GM23338 (cell line): ENCODE measurements at regions not wholly inside any gene's neighbourhood (a gene's known extent, or its start where the extent isn't known, plus 50 kb on each side); places are given as distances from the start of the nearest gene placed in this dataset.

Experiments
- ATAC-seq: fragments of 200-7000 bp; cut with Tn5 transposase; 3 replicates; pipeline ENCODE4 v1.9.1; 2020
- DNase-seq: peaks from one replicate; pipeline ENCODE4 v3.0.0-alpha.2; 2015; ENCODE audit warnings: low spot score
- H2AFZ ChIP-seq: fragments of 200-600 bp; sonication (generic); 2 replicates; pipeline ENCODE4 v1.8.0; 2016; ENCODE audit warnings: antibody characterized with exemption, mild to moderate bottlenecking, moderate library complexity
- H3F3A ChIP-seq: fragments of 200-600 bp; sonication (generic); replicated peaks from 2 replicates; pipeline ENCODE4 v1.8.0; 2017; ENCODE audit warnings: antibody characterized with exemption, mixed run types, low read depth
- H3K27ac ChIP-seq: fragments of 200-600 bp; sonication (generic); 2 replicates; pipeline ENCODE4 v1.6.1; 2016; ENCODE audit warnings: low read depth
- H3K27me3 ChIP-seq: fragments of 200-600 bp; sonication (generic); 2 replicates; pipeline ENCODE4 v1.8.0; 2016; ENCODE audit warnings: mild to moderate bottlenecking, mixed run types, moderate library complexity; ENCODE audit not compliant: insufficient read depth
- H3K36me3 ChIP-seq: fragments of 200-600 bp; sonication (generic); 2 replicates; pipeline ENCODE4 v1.8.0; 2016; ENCODE audit warnings: mild to moderate bottlenecking; ENCODE audit not compliant: insufficient read depth
- H3K4me1 ChIP-seq: fragments of 200-600 bp; sonication (generic); 2 replicates; pipeline ENCODE4 v1.8.0; 2016; ENCODE audit warnings: mild to moderate bottlenecking, moderate library complexity; ENCODE audit not compliant: insufficient read depth
- H3K4me2 ChIP-seq: fragments of 200-600 bp; sonication (generic); 2 replicates; pipeline ENCODE4 v1.7.1; 2017; ENCODE audit warnings: mixed run types
- H3K4me3 ChIP-seq: fragments of 200-600 bp; sonication (generic); 2 replicates; pipeline ENCODE4 v1.6.1; 2016; ENCODE audit warnings: mixed run types
- H3K79me2 ChIP-seq: fragments of 200-600 bp; sonication (generic); replicated peaks from 2 replicates; pipeline ENCODE4 v1.8.0; 2017; ENCODE audit warnings: mild to moderate bottlenecking; ENCODE audit not compliant: insufficient read depth
- H3K9me2 ChIP-seq: fragments of 200-600 bp; sonication (generic); 2 replicates; pipeline ENCODE4 v1.8.0; 2017; ENCODE audit not compliant: insufficient read depth
- H4K20me1 ChIP-seq: fragments of 200-600 bp; sonication (generic); replicated peaks from 2 replicates; pipeline ENCODE4 v1.8.0; 2017; ENCODE audit warnings: mild to moderate bottlenecking; ENCODE audit not compliant: insufficient read depth
- H3K27ac Mint-ChIP-seq: 2 replicates; pipeline ENCODE4 v1.8.0; 2020; ENCODE audit warnings: inconsistent platforms, mild to moderate bottlenecking, moderate library complexity, mixed read lengths
- H3K27me3 Mint-ChIP-seq: 3 replicates; pipeline ENCODE4 v1.8.0; 2022; ENCODE audit warnings: low read depth, mild to moderate bottlenecking, moderate library complexity, mixed read lengths, inconsistent platforms; ENCODE audit not compliant: insufficient read depth, poor library complexity
- H3K36me3 Mint-ChIP-seq: 3 replicates; pipeline ENCODE4 v1.8.0; 2021; ENCODE audit warnings: low read depth, mild to moderate bottlenecking, inconsistent platforms, moderate library complexity, mixed read lengths
- H3K4me1 Mint-ChIP-seq: 3 replicates; pipeline ENCODE4 v1.8.0; 2020; ENCODE audit warnings: mild to moderate bottlenecking, inconsistent platforms, mixed read lengths
- H3K4me3 Mint-ChIP-seq: 3 replicates; pipeline ENCODE4 v1.8.0; 2021; ENCODE audit warnings: moderate library complexity, mild to moderate bottlenecking, inconsistent platforms, mixed read lengths
- H3K9me3 Mint-ChIP-seq: 3 replicates; pipeline ENCODE4 v1.8.0; 2020; ENCODE audit warnings: moderate library complexity, mild to moderate bottlenecking, inconsistent platforms, mixed read lengths
- CREB1 ChIP-seq: fragments of 250-450 bp; sonication (Bioruptor Pico); IDR thresholded peaks from 2 replicates; pipeline ENCODE4 v1.5.0; 2020; ENCODE audit warnings: low read depth, mild to moderate bottlenecking, moderate library complexity
- EZH2 ChIP-seq: fragments of 200-600 bp; sonication (generic); IDR thresholded peaks from one replicate; pipeline ENCODE4 v1.8.0; 2017; ENCODE audit warnings: antibody characterized with exemption, mild to moderate bottlenecking, low read depth; ENCODE audit not compliant: unreplicated experiment
- ZNF114 ChIP-seq: fragments of 250-450 bp; sonication (Bioruptor Pico); IDR thresholded peaks from 2 replicates; pipeline ENCODE4 v1.5.0; 2020; ENCODE audit warnings: mild to moderate bottlenecking, moderate library complexity
- ZNF331 ChIP-seq: fragments of 250-450 bp; sonication (Bioruptor Pico); IDR thresholded peaks from 2 replicates; pipeline ENCODE4 v1.5.0; 2020; ENCODE audit warnings: low read depth, mild to moderate bottlenecking, moderate library complexity
- TF ChIP-seq, protein P1 (sequence below): fragments of 250-450 bp; sonication (Bioruptor Pico); IDR thresholded peaks from 2 replicates; pipeline ENCODE4 v1.5.0; 2020; ENCODE audit warnings: mild to moderate bottlenecking, moderate library complexity
- TF ChIP-seq, protein P2 (sequence below): IDR thresholded peaks from 2 replicates; pipeline ENCODE4 v1.6.1; 2016; ENCODE audit warnings: antibody characterized with exemption

DNA sequence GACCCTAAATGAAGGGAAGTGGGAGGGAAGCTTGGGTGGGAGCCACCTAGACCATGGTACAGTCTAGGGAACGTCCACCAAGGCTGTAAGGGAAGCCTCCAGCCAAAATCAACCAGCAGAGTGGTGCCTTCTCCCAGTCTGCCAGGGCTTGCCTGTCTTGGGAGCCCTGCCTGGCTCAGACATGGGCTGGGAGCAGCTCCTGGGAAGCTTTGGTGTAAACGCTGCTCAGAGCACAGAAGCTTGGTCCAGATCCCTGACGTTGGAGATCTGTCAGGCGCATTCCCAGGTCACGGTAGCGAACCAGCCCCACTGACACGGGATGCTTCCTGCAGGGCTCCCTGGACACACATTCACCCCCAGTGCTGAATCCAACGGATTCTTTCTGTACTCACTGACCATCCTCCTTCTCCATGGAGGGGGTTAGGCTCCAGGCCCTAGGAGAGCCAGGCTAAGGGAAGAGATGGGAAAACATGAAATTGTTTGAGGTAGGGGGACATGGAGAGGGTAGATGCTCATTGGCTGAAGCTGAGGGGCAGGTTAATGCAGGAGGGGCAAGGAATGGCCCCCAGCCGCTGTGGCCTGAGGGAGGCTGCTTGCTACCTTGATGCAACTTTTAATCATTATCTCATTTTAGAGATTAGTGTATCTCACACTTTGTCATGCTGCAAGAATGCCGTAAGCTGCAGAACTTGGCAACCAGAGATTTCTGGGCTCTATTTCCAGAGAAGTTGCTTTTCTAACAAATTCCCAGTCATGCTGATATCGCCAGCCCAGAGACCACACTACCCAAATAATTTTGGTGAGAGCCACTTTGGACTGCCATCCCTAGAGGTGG is 195.8 kb downstream of the UQCRFS1 start:
- Histone ChIP-seq H3K4me1 (no peaks in the 10 kb centered on the region), H3K27me3 (no peaks in the 10 kb centered on the region), H3K36me3 (no peaks in the 10 kb centered on the region), H3K79me2 (no peaks in the 10 kb centered on the region), H2AFZ (no peak overlapping the region), H3K4me3 (no peak overlapping the region), H3K9me2 (no peaks in the 10 kb centered on the region), H3K4me2 (no peak overlapping the region), H3K27ac (no peak overlapping the region), H3F3A (no peaks in the 10 kb centered on the region), H4K20me1 (no peaks in the 10 kb centered on the region)
- Mint-ChIP-seq H3K36me3 (no peaks in the 10 kb centered on the region), H3K27me3 (peaks cover 18% of the 10 kb centered on the region), H3K9me3 (no peaks in the 10 kb centered on the region), H3K27ac (no peak overlapping the region), H3K4me3 (no peak overlapping the region), H3K4me1 (peaks cover 13% of the 10 kb centered on the region)
- TF ChIP-seq, protein P1, sequence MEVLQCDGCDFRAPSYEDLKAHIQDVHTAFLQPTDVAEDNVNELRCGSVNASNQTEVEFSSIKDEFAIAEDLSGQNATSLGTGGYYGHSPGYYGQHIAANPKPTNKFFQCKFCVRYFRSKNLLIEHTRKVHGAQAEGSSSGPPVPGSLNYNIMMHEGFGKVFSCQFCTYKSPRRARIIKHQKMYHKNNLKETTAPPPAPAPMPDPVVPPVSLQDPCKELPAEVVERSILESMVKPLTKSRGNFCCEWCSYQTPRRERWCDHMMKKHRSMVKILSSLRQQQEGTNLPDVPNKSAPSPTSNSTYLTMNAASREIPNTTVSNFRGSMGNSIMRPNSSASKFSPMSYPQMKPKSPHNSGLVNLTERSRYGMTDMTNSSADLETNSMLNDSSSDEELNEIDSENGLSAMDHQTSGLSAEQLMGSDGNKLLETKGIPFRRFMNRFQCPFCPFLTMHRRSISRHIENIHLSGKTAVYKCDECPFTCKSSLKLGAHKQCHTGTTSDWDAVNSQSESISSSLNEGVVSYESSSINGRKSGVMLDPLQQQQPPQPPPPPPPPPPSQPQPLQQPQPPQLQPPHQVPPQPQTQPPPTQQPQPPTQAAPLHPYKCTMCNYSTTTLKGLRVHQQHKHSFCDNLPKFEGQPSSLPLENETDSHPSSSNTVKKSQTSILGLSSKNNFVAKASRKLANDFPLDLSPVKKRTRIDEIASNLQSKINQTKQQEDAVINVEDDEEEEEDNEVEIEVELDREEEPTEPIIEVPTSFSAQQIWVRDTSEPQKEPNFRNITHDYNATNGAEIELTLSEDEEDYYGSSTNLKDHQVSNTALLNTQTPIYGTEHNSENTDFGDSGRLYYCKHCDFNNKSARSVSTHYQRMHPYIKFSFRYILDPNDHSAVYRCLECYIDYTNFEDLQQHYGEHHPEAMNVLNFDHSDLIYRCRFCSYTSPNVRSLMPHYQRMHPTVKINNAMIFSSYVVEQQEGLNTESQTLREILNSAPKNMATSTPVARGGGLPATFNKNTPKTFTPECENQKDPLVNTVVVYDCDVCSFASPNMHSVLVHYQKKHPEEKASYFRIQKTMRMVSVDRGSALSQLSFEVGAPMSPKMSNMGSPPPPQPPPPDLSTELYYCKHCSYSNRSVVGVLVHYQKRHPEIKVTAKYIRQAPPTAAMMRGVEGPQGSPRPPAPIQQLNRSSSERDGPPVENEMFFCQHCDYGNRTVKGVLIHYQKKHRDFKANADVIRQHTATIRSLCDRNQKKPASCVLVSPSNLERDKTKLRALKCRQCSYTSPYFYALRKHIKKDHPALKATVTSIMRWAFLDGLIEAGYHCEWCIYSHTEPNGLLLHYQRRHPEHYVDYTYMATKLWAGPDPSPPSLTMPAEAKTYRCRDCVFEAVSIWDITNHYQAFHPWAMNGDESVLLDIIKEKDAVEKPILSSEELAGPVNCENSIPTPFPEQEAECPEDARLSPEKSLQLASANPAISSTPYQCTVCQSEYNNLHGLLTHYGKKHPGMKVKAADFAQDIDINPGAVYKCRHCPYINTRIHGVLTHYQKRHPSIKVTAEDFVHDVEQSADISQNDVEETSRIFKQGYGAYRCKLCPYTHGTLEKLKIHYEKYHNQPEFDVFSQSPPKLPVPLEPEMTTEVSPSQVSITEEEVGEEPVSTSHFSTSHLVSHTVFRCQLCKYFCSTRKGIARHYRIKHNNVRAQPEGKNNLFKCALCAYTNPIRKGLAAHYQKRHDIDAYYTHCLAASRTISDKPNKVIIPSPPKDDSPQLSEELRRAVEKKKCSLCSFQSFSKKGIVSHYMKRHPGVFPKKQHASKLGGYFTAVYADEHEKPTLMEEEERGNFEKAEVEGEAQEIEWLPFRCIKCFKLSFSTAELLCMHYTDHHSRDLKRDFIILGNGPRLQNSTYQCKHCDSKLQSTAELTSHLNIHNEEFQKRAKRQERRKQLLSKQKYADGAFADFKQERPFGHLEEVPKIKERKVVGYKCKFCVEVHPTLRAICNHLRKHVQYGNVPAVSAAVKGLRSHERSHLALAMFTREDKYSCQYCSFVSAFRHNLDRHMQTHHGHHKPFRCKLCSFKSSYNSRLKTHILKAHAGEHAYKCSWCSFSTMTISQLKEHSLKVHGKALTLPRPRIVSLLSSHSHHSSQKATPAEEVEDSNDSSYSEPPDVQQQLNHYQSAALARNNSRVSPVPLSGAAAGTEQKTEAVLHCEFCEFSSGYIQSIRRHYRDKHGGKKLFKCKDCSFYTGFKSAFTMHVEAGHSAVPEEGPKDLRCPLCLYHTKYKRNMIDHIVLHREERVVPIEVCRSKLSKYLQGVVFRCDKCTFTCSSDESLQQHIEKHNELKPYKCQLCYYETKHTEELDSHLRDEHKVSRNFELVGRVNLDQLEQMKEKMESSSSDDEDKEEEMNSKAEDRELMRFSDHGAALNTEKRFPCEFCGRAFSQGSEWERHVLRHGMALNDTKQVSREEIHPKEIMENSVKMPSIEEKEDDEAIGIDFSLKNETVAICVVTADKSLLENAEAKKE: no peak
- no peak for TF ChIP-seq ZNF114 (CRISPR knock-in tag)
- TF ChIP-seq ZNF331 (CRISPR knock-in tag): no peak
- TF ChIP-seq, protein P2, sequence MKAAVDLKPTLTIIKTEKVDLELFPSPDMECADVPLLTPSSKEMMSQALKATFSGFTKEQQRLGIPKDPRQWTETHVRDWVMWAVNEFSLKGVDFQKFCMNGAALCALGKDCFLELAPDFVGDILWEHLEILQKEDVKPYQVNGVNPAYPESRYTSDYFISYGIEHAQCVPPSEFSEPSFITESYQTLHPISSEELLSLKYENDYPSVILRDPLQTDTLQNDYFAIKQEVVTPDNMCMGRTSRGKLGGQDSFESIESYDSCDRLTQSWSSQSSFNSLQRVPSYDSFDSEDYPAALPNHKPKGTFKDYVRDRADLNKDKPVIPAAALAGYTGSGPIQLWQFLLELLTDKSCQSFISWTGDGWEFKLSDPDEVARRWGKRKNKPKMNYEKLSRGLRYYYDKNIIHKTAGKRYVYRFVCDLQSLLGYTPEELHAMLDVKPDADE: no peak
- TF ChIP-seq EZH2: no peak
- TF ChIP-seq CREB1 (CRISPR knock-in tag): no peak
- DNase-seq (no peak), ATAC-seq (no peak)
